ENCODE measurements at regions not wholly inside any gene's neighbourhood (a gene's known extent, or its start where the extent isn't known, plus 50 kb on each side); places are given as distances from the start of the nearest gene placed in this dataset.

DNA sequence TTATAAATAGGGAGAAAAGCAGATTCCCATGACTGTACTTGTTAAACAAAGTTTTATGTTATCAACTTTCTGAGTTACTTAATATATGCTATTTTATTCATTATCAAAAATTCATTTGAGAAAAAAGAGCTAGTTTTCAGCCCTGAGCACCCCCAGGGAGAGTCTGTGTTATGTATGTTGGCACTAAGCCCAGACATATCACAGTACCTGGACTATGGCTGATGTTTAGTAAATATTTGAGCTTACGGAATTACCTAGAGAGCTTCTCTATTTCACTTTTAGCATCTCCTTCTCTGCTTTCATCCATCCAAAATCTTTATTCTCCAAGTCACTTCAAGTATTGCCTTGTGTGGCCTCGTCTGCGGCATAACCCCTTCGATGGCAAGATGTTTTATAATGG is 225.9 kb upstream of the PCSK5 start:
- Histone ChIP-seq H3K9me3 (ENCODE audit: control insufficient read depth, low read depth, low read length) (no peaks in the 10 kb centered on the region), H2AK5ac (ENCODE audit: insufficient read length, low read length) (no peak overlapping the region), H3K79me2 (ENCODE audit: insufficient read depth, low read length) (no peaks in the 10 kb centered on the region), H2BK120ac (ENCODE audit: low read depth, low read length, poor library complexity, severe bottlenecking) (no peak overlapping the region), H3K79me1 (ENCODE audit: insufficient read depth, low read depth, low read length, poor library complexity, severe bottlenecking) (no peaks in the 10 kb centered on the region), H4K91ac (ENCODE audit: insufficient read length, low read depth, low read length) (no peak overlapping the region), H3K14ac (ENCODE audit: insufficient read depth, low read length) (no peak overlapping the region), H3T11ph (ENCODE audit: low read length) (no peak overlapping the region), H3K18ac (ENCODE audit: insufficient read length, low read depth, low read length) (no peak overlapping the region), H2BK15ac (ENCODE audit: low read depth, low read length) (no peak overlapping the region), H2AFZ (ENCODE audit: low read length) (no peak overlapping the region), H3K4ac (ENCODE audit: low read depth, low read length) (no peak overlapping the region), H4K20me1 (ENCODE audit: control insufficient read depth, insufficient read depth, insufficient read length) (no peaks in the 10 kb centered on the region), H3K56ac (ENCODE audit: insufficient read length, low read depth, low read length) (no peak overlapping the region), H3K27ac (ENCODE audit: insufficient read length, low read depth, low read length) (no peak overlapping the region), H2BK12ac (ENCODE audit: insufficient read length, low read depth, low read length) (no peak overlapping the region), H3K27me3 (ENCODE audit: insufficient read depth, low read length) (no peaks in the 10 kb centered on the region), H3K9ac (ENCODE audit: extremely low read depth, insufficient read length, low read length) (no peak overlapping the region), H4K8ac (replicated peaks; ENCODE audit: insufficient read length, low read depth, low read length) (no peak overlapping the region), H3K23me2 (ENCODE audit: insufficient read length, low read depth, low read length, poor library complexity, severe bottlenecking) (no peaks in the 10 kb centered on the region), H2BK5ac (ENCODE audit: insufficient read length, low read length) (no peak overlapping the region), H3K4me2 (ENCODE audit: insufficient read depth, insufficient read length, low read length) (no peak overlapping the region), H4K5ac (ENCODE audit: insufficient read length, low read depth, low read length) (no peak overlapping the region), H3K23ac (ENCODE audit: insufficient read length, low read depth, low read length) (no peak overlapping the region), H3K4me1 (ENCODE audit: insufficient read depth, low read length) (no peaks in the 10 kb centered on the region; the same call in 1 of the 2 replicates), H2BK20ac (ENCODE audit: low read depth, low read length, poor library complexity, severe bottlenecking) (no peak overlapping the region)
- Mint-ChIP-seq H3K4me1 (no peaks in the 10 kb centered on the region), H3K4me3 (no peak overlapping the region), H3K27ac (no peak overlapping the region; a peak in 1 of 7 replicates), H3K9me3 (peaks cover 0 to under 1% of the 10 kb centered on the region in 2 experiments; a peak in 2 of 5 replicates), H3K36me3 (ENCODE audit: insufficient read depth in 1 of 3, low read depth in 3 of 3) (0 out of 7 replicates have a peak, but pooled peaks cover 0 to under 1% (median 0%) of the 10 kb centered on the region in 3 experiments), H3K27me3 (ENCODE audit: low read depth) (no peaks in the 10 kb centered on the region)
- no CpG with 5 or more reads among the region's 4 CpGs for WGBS (ENCODE audit: extremely low coverage, insufficient read length, low lambda C conversion rate)
- no peak for DNase-seq
- TF ChIP-seq, protein P1, sequence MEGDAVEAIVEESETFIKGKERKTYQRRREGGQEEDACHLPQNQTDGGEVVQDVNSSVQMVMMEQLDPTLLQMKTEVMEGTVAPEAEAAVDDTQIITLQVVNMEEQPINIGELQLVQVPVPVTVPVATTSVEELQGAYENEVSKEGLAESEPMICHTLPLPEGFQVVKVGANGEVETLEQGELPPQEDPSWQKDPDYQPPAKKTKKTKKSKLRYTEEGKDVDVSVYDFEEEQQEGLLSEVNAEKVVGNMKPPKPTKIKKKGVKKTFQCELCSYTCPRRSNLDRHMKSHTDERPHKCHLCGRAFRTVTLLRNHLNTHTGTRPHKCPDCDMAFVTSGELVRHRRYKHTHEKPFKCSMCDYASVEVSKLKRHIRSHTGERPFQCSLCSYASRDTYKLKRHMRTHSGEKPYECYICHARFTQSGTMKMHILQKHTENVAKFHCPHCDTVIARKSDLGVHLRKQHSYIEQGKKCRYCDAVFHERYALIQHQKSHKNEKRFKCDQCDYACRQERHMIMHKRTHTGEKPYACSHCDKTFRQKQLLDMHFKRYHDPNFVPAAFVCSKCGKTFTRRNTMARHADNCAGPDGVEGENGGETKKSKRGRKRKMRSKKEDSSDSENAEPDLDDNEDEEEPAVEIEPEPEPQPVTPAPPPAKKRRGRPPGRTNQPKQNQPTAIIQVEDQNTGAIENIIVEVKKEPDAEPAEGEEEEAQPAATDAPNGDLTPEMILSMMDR (conservative IDR thresholded peaks at IDR 0.05) = no peak

Measured in H9 (cell line).